ENCODE measurements at regions not wholly inside any gene's neighbourhood (a gene's known extent, or its start where the extent isn't known, plus 50 kb on each side); places are given as distances from the start of the nearest gene placed in this dataset.

DNA sequence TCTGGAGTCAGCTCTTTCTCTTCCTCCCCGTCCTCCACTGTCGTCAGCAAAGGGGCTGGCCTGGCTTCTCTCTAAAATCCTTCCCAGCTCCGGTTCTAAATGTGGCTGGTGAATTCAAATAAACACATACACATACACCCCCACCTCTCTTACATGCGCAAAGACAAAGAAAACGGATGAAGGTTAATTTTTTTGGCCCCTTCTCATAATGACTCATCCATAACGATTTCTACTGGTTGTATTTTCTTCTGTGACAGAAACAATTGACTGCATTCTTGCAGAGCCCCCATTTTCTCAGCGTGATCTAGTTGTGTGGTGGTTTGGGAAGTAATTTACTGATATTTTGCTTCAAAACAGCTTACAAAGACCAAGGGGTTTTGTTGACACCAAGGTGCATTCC lies 130.0 kb upstream of the NTM start:
- Histone ChIP-seq H3K4me1 (ENCODE audit: control insufficient read depth, insufficient read depth, low read length) (no peaks in the 10 kb centered on the region), H3K4me3 (ENCODE audit: low read depth in 2 of 2, low read length in 2 of 2) (no peak overlapping the region), H3K36me3 (ENCODE audit: control insufficient read depth, insufficient read depth, low read length) (no peaks in the 10 kb centered on the region), H3K27ac (ENCODE audit: low read length) (no peak overlapping the region), H3K27me3 (ENCODE audit: control insufficient read depth, insufficient read depth, low read length) (peaks cover 9% of the 10 kb centered on the region), H3K9me3 (ENCODE audit: control insufficient read depth, insufficient read depth, low read depth, low read length) (no peaks in the 10 kb centered on the region)
- POLR2A ChIA-PET, result no interaction called here
- CTCF ChIA-PET, result no interaction called here
- no peak for ATAC-seq
- TF ChIP-seq SIN3A (IDR thresholded peaks at IDR 0.05; ENCODE audit: borderline replicate concordance, insufficient read depth, low read depth, low read length) (no peak), TCF7L2 (IDR thresholded peaks at IDR 0.05; ENCODE audit: low read depth, low read length) (no peak), POLR2AphosphoS5 (IDR thresholded peaks at IDR 0.05; ENCODE audit: low read depth, low read length) (no peak)
- TF ChIP-seq, protein P1, sequence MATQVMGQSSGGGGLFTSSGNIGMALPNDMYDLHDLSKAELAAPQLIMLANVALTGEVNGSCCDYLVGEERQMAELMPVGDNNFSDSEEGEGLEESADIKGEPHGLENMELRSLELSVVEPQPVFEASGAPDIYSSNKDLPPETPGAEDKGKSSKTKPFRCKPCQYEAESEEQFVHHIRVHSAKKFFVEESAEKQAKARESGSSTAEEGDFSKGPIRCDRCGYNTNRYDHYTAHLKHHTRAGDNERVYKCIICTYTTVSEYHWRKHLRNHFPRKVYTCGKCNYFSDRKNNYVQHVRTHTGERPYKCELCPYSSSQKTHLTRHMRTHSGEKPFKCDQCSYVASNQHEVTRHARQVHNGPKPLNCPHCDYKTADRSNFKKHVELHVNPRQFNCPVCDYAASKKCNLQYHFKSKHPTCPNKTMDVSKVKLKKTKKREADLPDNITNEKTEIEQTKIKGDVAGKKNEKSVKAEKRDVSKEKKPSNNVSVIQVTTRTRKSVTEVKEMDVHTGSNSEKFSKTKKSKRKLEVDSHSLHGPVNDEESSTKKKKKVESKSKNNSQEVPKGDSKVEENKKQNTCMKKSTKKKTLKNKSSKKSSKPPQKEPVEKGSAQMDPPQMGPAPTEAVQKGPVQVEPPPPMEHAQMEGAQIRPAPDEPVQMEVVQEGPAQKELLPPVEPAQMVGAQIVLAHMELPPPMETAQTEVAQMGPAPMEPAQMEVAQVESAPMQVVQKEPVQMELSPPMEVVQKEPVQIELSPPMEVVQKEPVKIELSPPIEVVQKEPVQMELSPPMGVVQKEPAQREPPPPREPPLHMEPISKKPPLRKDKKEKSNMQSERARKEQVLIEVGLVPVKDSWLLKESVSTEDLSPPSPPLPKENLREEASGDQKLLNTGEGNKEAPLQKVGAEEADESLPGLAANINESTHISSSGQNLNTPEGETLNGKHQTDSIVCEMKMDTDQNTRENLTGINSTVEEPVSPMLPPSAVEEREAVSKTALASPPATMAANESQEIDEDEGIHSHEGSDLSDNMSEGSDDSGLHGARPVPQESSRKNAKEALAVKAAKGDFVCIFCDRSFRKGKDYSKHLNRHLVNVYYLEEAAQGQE (IDR thresholded peaks at IDR 0.05; ENCODE audit: insufficient read depth in 1 of 2, low read depth in 2 of 2, low read length in 1 of 2), result no peak
- TF ChIP-seq, protein P2, sequence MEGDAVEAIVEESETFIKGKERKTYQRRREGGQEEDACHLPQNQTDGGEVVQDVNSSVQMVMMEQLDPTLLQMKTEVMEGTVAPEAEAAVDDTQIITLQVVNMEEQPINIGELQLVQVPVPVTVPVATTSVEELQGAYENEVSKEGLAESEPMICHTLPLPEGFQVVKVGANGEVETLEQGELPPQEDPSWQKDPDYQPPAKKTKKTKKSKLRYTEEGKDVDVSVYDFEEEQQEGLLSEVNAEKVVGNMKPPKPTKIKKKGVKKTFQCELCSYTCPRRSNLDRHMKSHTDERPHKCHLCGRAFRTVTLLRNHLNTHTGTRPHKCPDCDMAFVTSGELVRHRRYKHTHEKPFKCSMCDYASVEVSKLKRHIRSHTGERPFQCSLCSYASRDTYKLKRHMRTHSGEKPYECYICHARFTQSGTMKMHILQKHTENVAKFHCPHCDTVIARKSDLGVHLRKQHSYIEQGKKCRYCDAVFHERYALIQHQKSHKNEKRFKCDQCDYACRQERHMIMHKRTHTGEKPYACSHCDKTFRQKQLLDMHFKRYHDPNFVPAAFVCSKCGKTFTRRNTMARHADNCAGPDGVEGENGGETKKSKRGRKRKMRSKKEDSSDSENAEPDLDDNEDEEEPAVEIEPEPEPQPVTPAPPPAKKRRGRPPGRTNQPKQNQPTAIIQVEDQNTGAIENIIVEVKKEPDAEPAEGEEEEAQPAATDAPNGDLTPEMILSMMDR (IDR thresholded peaks at IDR 0.05), result no peak
- intact Hi-C loops (cut with micrococcal nuclease; ENCODE audit: unreplicated experiment) (no loop called here), in situ Hi-C loops (cut with HindIII; ENCODE audit: low pct_unique_long_range_greater_than_20kb, low sequenced_read_pairs) (no loop called here)
- no TSS peak for BruUV-seq (replicated peaks)
- no peak for DNase-seq (ENCODE audit: low read depth, low spot score)

DNA sequence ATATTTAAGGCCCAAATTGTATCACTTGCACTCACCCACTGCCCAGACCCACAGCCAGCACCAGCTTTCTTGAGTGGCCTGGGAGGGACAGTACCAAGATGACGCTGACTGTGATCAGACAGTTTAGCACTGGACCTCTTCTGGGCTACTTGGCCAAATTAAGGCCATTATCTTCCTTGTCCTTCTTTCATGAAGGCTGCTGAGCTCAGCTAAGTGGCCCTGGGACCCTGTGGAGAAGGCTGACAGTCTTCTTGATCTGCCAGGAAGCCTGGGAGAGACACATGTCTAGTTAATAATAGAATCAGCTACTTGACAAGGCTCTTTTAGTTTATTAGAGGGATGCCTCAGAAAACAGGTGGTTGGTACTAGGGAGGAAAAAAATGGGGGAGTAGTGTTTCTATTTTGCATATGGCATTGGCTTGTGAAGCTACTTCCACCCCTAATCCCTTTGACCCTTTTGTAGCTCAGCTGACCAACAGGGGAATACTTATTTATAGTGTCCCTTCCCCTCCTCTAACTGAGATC lies 127.9 kb upstream of the NTM start:
- TF ChIP-seq, protein P2 (IDR thresholded peaks at IDR 0.05), result no peak
- TF ChIP-seq, protein P1 (IDR thresholded peaks at IDR 0.05; ENCODE audit: insufficient read depth in 1 of 2, low read depth in 2 of 2, low read length in 1 of 2), result no peak
- TF ChIP-seq POLR2AphosphoS5 (IDR thresholded peaks at IDR 0.05; ENCODE audit: low read depth, low read length) (no peak), SIN3A (IDR thresholded peaks at IDR 0.05; ENCODE audit: borderline replicate concordance, insufficient read depth, low read depth, low read length) (no peak), TCF7L2 (IDR thresholded peaks at IDR 0.05; ENCODE audit: low read depth, low read length) (no peak)

More for the DNA sequence above, 127.9 kb upstream of the NTM start:
- Histone ChIP-seq H3K36me3 (ENCODE audit: control insufficient read depth, insufficient read depth, low read length) (no peaks in the 10 kb centered on the region), H3K27me3 (ENCODE audit: control insufficient read depth, insufficient read depth, low read length) (peaks cover 18% of the 10 kb centered on the region), H3K27ac (ENCODE audit: low read length) (no peak overlapping the region), H3K4me1 (ENCODE audit: control insufficient read depth, insufficient read depth, low read length) (no peaks in the 10 kb centered on the region), H3K4me3 (ENCODE audit: low read depth in 2 of 2, low read length in 2 of 2) (no peak overlapping the region), H3K9me3 (ENCODE audit: control insufficient read depth, insufficient read depth, low read depth, low read length) (no peaks in the 10 kb centered on the region)
- intact Hi-C loops (cut with micrococcal nuclease; ENCODE audit: unreplicated experiment) (no loop called here), in situ Hi-C loops (cut with HindIII; ENCODE audit: low pct_unique_long_range_greater_than_20kb, low sequenced_read_pairs) (no loop called here)
- CTCF ChIA-PET, result no interaction called here
- ATAC-seq, result no peak
- POLR2A ChIA-PET, result no interaction called here
- no peak for DNase-seq (ENCODE audit: low read depth, low spot score)
- BruUV-seq (replicated peaks), result no TSS peak
